ENCODE measurements at regions not wholly inside any gene's neighbourhood (a gene's known extent, or its start where the extent isn't known, plus 50 kb on each side); places are given as distances from the start of the nearest gene placed in this dataset.

DNA sequence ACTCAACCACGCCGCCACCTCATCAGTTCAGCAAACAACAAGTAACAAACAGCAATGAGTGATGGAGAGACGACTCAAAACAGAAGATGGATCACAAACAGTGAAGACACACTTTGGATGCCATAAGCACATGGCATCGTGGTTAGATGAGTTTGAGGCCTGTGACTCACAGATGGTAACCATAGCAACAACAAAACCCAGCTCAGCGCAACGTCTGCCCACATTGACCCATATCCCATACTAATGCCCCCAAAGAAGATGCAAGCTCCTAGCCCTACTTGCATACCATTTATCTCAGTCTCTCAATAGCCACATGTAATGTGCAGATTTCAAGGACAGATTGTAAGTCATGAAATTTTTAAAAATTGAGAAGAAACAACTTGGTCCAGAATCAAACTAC, 1322.3 kb upstream of the TMEM132C start:
- no peak overlapping the region for H3K4me3 ChIP-seq
- H3K36me3 ChIP-seq (ENCODE audit: insufficient read depth): no peaks in the 10 kb centered on the region
- no peak for TF ChIP-seq NANOG (IDR thresholded peaks at IDR 0.05; ENCODE audit: borderline replicate concordance)
- TF ChIP-seq, protein P1, sequence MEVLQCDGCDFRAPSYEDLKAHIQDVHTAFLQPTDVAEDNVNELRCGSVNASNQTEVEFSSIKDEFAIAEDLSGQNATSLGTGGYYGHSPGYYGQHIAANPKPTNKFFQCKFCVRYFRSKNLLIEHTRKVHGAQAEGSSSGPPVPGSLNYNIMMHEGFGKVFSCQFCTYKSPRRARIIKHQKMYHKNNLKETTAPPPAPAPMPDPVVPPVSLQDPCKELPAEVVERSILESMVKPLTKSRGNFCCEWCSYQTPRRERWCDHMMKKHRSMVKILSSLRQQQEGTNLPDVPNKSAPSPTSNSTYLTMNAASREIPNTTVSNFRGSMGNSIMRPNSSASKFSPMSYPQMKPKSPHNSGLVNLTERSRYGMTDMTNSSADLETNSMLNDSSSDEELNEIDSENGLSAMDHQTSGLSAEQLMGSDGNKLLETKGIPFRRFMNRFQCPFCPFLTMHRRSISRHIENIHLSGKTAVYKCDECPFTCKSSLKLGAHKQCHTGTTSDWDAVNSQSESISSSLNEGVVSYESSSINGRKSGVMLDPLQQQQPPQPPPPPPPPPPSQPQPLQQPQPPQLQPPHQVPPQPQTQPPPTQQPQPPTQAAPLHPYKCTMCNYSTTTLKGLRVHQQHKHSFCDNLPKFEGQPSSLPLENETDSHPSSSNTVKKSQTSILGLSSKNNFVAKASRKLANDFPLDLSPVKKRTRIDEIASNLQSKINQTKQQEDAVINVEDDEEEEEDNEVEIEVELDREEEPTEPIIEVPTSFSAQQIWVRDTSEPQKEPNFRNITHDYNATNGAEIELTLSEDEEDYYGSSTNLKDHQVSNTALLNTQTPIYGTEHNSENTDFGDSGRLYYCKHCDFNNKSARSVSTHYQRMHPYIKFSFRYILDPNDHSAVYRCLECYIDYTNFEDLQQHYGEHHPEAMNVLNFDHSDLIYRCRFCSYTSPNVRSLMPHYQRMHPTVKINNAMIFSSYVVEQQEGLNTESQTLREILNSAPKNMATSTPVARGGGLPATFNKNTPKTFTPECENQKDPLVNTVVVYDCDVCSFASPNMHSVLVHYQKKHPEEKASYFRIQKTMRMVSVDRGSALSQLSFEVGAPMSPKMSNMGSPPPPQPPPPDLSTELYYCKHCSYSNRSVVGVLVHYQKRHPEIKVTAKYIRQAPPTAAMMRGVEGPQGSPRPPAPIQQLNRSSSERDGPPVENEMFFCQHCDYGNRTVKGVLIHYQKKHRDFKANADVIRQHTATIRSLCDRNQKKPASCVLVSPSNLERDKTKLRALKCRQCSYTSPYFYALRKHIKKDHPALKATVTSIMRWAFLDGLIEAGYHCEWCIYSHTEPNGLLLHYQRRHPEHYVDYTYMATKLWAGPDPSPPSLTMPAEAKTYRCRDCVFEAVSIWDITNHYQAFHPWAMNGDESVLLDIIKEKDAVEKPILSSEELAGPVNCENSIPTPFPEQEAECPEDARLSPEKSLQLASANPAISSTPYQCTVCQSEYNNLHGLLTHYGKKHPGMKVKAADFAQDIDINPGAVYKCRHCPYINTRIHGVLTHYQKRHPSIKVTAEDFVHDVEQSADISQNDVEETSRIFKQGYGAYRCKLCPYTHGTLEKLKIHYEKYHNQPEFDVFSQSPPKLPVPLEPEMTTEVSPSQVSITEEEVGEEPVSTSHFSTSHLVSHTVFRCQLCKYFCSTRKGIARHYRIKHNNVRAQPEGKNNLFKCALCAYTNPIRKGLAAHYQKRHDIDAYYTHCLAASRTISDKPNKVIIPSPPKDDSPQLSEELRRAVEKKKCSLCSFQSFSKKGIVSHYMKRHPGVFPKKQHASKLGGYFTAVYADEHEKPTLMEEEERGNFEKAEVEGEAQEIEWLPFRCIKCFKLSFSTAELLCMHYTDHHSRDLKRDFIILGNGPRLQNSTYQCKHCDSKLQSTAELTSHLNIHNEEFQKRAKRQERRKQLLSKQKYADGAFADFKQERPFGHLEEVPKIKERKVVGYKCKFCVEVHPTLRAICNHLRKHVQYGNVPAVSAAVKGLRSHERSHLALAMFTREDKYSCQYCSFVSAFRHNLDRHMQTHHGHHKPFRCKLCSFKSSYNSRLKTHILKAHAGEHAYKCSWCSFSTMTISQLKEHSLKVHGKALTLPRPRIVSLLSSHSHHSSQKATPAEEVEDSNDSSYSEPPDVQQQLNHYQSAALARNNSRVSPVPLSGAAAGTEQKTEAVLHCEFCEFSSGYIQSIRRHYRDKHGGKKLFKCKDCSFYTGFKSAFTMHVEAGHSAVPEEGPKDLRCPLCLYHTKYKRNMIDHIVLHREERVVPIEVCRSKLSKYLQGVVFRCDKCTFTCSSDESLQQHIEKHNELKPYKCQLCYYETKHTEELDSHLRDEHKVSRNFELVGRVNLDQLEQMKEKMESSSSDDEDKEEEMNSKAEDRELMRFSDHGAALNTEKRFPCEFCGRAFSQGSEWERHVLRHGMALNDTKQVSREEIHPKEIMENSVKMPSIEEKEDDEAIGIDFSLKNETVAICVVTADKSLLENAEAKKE (CRISPR knock-in tag; IDR thresholded peaks at IDR 0.05): no peak
- TF ChIP-seq EZH2 (IDR thresholded peaks at IDR 0.05; ENCODE audit: low read depth, unreplicated experiment): no peak
- TF ChIP-seq POLR2AphosphoS5 (IDR thresholded peaks at IDR 0.05; ENCODE audit: low read depth): no peak
- TF ChIP-seq ZNF331 (CRISPR knock-in tag; IDR thresholded peaks at IDR 0.05; ENCODE audit: low read depth): no peak
- no peak for TF ChIP-seq CREB1 (CRISPR knock-in tag; IDR thresholded peaks at IDR 0.05; ENCODE audit: low read depth)
- TF ChIP-seq, protein P2, sequence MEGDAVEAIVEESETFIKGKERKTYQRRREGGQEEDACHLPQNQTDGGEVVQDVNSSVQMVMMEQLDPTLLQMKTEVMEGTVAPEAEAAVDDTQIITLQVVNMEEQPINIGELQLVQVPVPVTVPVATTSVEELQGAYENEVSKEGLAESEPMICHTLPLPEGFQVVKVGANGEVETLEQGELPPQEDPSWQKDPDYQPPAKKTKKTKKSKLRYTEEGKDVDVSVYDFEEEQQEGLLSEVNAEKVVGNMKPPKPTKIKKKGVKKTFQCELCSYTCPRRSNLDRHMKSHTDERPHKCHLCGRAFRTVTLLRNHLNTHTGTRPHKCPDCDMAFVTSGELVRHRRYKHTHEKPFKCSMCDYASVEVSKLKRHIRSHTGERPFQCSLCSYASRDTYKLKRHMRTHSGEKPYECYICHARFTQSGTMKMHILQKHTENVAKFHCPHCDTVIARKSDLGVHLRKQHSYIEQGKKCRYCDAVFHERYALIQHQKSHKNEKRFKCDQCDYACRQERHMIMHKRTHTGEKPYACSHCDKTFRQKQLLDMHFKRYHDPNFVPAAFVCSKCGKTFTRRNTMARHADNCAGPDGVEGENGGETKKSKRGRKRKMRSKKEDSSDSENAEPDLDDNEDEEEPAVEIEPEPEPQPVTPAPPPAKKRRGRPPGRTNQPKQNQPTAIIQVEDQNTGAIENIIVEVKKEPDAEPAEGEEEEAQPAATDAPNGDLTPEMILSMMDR (conservative IDR thresholded peaks at IDR 0.05; ENCODE audit: low read depth in 2 of 2): no peak
- no peak for TF ChIP-seq ZNF114 (CRISPR knock-in tag; IDR thresholded peaks at IDR 0.05)
- TF ChIP-seq, protein P3, sequence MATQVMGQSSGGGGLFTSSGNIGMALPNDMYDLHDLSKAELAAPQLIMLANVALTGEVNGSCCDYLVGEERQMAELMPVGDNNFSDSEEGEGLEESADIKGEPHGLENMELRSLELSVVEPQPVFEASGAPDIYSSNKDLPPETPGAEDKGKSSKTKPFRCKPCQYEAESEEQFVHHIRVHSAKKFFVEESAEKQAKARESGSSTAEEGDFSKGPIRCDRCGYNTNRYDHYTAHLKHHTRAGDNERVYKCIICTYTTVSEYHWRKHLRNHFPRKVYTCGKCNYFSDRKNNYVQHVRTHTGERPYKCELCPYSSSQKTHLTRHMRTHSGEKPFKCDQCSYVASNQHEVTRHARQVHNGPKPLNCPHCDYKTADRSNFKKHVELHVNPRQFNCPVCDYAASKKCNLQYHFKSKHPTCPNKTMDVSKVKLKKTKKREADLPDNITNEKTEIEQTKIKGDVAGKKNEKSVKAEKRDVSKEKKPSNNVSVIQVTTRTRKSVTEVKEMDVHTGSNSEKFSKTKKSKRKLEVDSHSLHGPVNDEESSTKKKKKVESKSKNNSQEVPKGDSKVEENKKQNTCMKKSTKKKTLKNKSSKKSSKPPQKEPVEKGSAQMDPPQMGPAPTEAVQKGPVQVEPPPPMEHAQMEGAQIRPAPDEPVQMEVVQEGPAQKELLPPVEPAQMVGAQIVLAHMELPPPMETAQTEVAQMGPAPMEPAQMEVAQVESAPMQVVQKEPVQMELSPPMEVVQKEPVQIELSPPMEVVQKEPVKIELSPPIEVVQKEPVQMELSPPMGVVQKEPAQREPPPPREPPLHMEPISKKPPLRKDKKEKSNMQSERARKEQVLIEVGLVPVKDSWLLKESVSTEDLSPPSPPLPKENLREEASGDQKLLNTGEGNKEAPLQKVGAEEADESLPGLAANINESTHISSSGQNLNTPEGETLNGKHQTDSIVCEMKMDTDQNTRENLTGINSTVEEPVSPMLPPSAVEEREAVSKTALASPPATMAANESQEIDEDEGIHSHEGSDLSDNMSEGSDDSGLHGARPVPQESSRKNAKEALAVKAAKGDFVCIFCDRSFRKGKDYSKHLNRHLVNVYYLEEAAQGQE (IDR thresholded peaks at IDR 0.05; ENCODE audit: unreplicated experiment): no peak
- no peak for TF ChIP-seq EZH2phosphoT487 (IDR thresholded peaks at IDR 0.05; ENCODE audit: unreplicated experiment)
- TF ChIP-seq, protein P4, sequence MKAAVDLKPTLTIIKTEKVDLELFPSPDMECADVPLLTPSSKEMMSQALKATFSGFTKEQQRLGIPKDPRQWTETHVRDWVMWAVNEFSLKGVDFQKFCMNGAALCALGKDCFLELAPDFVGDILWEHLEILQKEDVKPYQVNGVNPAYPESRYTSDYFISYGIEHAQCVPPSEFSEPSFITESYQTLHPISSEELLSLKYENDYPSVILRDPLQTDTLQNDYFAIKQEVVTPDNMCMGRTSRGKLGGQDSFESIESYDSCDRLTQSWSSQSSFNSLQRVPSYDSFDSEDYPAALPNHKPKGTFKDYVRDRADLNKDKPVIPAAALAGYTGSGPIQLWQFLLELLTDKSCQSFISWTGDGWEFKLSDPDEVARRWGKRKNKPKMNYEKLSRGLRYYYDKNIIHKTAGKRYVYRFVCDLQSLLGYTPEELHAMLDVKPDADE (IDR thresholded peaks at IDR 0.05): no peak
- no peak for TF ChIP-seq STAT1 (IDR thresholded peaks at IDR 0.05; ENCODE audit: unreplicated experiment)
- no peak for TF ChIP-seq JUNB (IDR thresholded peaks at IDR 0.05; ENCODE audit: unreplicated experiment)
- H3K9me2 ChIP-seq (ENCODE audit: insufficient read depth): no peaks in the 10 kb centered on the region
- H3K27me3 ChIP-seq (ENCODE audit: insufficient read depth): no peaks in the 10 kb centered on the region
- peaks cover 48% of the 10 kb centered on the region for H3K36me3 Mint-ChIP-seq (ENCODE audit: low read depth)
- H3K4me2 ChIP-seq: no peak overlapping the region
- peaks cover 4% of the 10 kb centered on the region for H3K27me3 Mint-ChIP-seq (ENCODE audit: insufficient read depth, low read depth, poor library complexity)
- H2AFZ ChIP-seq: no peak overlapping the region
- H3K79me2 ChIP-seq (replicated peaks; ENCODE audit: insufficient read depth): no peaks in the 10 kb centered on the region
- H3F3A ChIP-seq (replicated peaks; ENCODE audit: low read depth): no peaks in the 10 kb centered on the region
- H3K9me3 Mint-ChIP-seq: peaks cover 91% of the 10 kb centered on the region
- no peak overlapping the region for H3K27ac Mint-ChIP-seq
- H4K20me1 ChIP-seq (replicated peaks; ENCODE audit: insufficient read depth): no peaks in the 10 kb centered on the region
- no peaks in the 10 kb centered on the region for H3K4me1 Mint-ChIP-seq
- H3K4me1 ChIP-seq (ENCODE audit: insufficient read depth): no peaks in the 10 kb centered on the region
- H3K4me3 Mint-ChIP-seq: no peak overlapping the region
- DNase-seq (ENCODE audit: low spot score): no peak
- no peak for ATAC-seq
- H3K27ac ChIP-seq (ENCODE audit: low read depth): no peak overlapping the region
